Pons (tissue), 1 donor: ENCODE measurements at regions not wholly inside any gene's neighbourhood (a gene's known extent, or its start where the extent isn't known, plus 50 kb on each side); places are given as distances from the start of the nearest gene placed in this dataset.

Experiments used
- DNase-seq: peaks from one replicate; pipeline ENCODE4 v3.0.0-alpha.2; 2016; ENCODE audit warnings: low spot score

- no peak for DNase-seq
These were observed 166.4 kb upstream of the FAT1 start for GRCh38 chr4:186889876-186890643.

- no peak for DNase-seq
These were observed 168.3 kb upstream of the FAT1 start for GRCh38 chr4:186891859-186892486.

GRCh38 chr4:186898367-186898766 is 174.7 kb upstream of the FAT1 start:
- no peak for DNase-seq

GRCh38 chr4:186900232-186900900 is 176.7 kb upstream of the FAT1 start:
- DNase-seq, result no peak

GRCh38 chr4:186900984-186901383 is 177.3 kb upstream of the FAT1 start:
- DNase-seq, result no peak

GRCh38 chr4:186901850-186902249 is 178.2 kb upstream of the FAT1 start:
- no peak for DNase-seq

GRCh38 chr4:186902361-186902760 is 178.7 kb upstream of the FAT1 start:
- no peak for DNase-seq

- DNase-seq, result no peak
These were observed 180.4 kb upstream of the FAT1 start for GRCh38 chr4:186904101-186904500.

GRCh38 chr4:186906722-186907121 is 183.1 kb upstream of the FAT1 start:
- no peak for DNase-seq

- DNase-seq, result no peak
These were observed 186.7 kb upstream of the FAT1 start for GRCh38 chr4:186910385-186910784.

GRCh38 chr4:186912606-186913005 is 188.9 kb upstream of the FAT1 start:
- no peak for DNase-seq

- DNase-seq, result no peak
These were observed 192.2 kb upstream of the FAT1 start for GRCh38 chr4:186915816-186916215.

GRCh38 chr4:186917136-186917535 is 193.5 kb upstream of the FAT1 start:
- DNase-seq, result no peak

GRCh38 chr4:186918466-186918865 is 194.8 kb upstream of the FAT1 start:
- DNase-seq, result no peak

GRCh38 chr4:186919340-186919739 is 195.7 kb upstream of the FAT1 start:
- DNase-seq, result no peak

GRCh38 chr4:186920483-186920882 is 196.8 kb upstream of the FAT1 start:
- DNase-seq, result no peak

- DNase-seq, result no peak
These were observed 197.3 kb upstream of the FAT1 start for GRCh38 chr4:186920992-186921391.

- DNase-seq, result no peak
These were observed 201.1 kb upstream of the FAT1 start for GRCh38 chr4:186924723-186925122.

GRCh38 chr4:186927624-186928023 is 204.0 kb upstream of the FAT1 start:
- no peak for DNase-seq

- no peak for DNase-seq
These were observed 206.4 kb upstream of the FAT1 start for GRCh38 chr4:186930024-186930423.

GRCh38 chr4:186931519-186931918 is 207.9 kb upstream of the FAT1 start:
- DNase-seq, result no peak

GRCh38 chr4:186932196-186932595 is 208.5 kb upstream of the FAT1 start:
- no peak for DNase-seq

- no peak for DNase-seq
These were observed 209.1 kb upstream of the FAT1 start for GRCh38 chr4:186932631-186933187.
